ENCODE measurements at regions not wholly inside any gene's neighbourhood (a gene's known extent, or its start where the extent isn't known, plus 50 kb on each side); places are given as distances from the start of the nearest gene placed in this dataset.

DNA sequence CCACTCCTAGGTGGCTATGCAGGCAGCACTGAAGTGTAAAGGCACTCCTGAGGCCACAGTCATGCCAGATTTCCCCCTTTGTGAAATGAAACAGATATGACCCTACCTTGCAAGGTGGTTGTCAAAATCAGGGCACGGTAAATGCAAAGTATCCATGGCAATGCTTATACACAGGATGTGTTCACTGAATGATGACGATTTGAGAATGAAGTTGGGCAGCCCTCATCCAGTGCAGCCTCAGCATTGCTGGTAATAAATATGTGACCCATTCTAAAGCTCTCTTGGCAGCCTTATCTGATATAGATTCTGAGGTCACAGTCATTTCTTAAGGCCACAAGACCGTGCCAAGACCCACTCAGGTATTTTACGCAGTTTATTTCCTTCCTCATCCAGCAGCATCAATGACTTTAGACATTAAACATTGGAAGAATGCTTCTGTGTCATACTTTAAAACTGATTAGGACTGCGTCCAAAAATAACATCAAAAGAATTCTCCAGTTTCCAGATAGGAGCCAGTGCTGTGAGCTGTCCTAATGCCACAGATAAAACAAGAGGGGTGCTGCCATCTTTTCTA lies 125.5 kb upstream of the SERTAD2 start:
- intact Hi-C loops (cut with micrococcal nuclease) (no loop called here), in situ Hi-C loops (cut with MboI; ENCODE audit: low sequenced_read_pairs) (no loop called here), dilution Hi-C loops (cut with HindIII; ENCODE audit: low sequenced_read_pairs, unreplicated experiment) (no loop called here)
- Histone ChIP-seq H3K79me1 (ENCODE audit: low read depth in 1 of 2, low read length in 2 of 2) (no peaks in the 10 kb centered on the region), H2BK5ac (ENCODE audit: low read depth, low read length, poor library complexity, severe bottlenecking) (peak overlapping the region; percentile 44), H3K4me1 (ENCODE audit: control insufficient read depth, insufficient read depth, low read length) (peaks cover 12% of the 10 kb centered on the region), H2AFZ (replicated peaks; ENCODE audit: low read length, poor library complexity) (no peak overlapping the region), H3K27ac (ENCODE audit: insufficient read depth, low read length) (peak overlapping the region; percentile 7; the same call in 1 of the 2 replicates), H3K9ac (ENCODE audit: low read depth, low read length) (no peak overlapping the region), H4K5ac (ENCODE audit: low read depth, low read length) (peak overlapping the region; percentile 58; the same call in 1 of the 2 replicates), H3K9me1 (ENCODE audit: insufficient read depth, low read length) (peaks cover 4% of the 10 kb centered on the region; the same call in 1 of the 2 replicates), H2AK5ac (ENCODE audit: low read depth, low read length) (peak overlapping the region; percentile 41), H4K8ac (ENCODE audit: low read depth in 2 of 2, low read length in 2 of 2) (peak overlapping the region in 1 of 2 experiments; percentile 46; a peak in 2 of 4 replicates), H3K4me3 (ENCODE audit: insufficient read depth, low read depth, low read length) (no peak overlapping the region), H3K27me3 (ENCODE audit: control insufficient read depth, insufficient read depth, low read length) (no peaks in the 10 kb centered on the region), H3K23ac (ENCODE audit: low read depth, low read length) (peak overlapping the region; percentile 6; the same call in 1 of the 2 replicates), H3K4me2 (ENCODE audit: low read depth, low read length) (peak overlapping the region; percentile 11; the same call in 1 of the 2 replicates), H3K14ac (replicated peaks; ENCODE audit: low read depth, low read length) (peak overlapping the region; percentile 46), H3K56ac (ENCODE audit: extremely low read depth, insufficient read depth, low read length) (no peak overlapping the region), H3K4ac (ENCODE audit: low read depth, low read length) (peak overlapping the region; percentile 47), H4K91ac (ENCODE audit: insufficient read depth, low read depth, low read length) (peak overlapping the region; percentile 62), H3K18ac (ENCODE audit: low read depth, low read length) (peak overlapping the region; percentile 84; the same call in 1 of the 2 replicates), H4K20me1 (ENCODE audit: insufficient read depth, low read length) (no peaks in the 10 kb centered on the region), H2BK120ac (ENCODE audit: low read depth, low read length) (peak overlapping the region; percentile 73), H2BK15ac (ENCODE audit: low read depth, low read length) (peak overlapping the region; percentile 16; the same call in 2 of the 3 replicates), H3K36me3 (ENCODE audit: control insufficient read depth, insufficient read depth, low read length) (no peaks in the 10 kb centered on the region), H3K9me3 (ENCODE audit: control insufficient read depth, insufficient read depth, low read length) (peaks cover 2% of the 10 kb centered on the region; the same call in 1 of the 2 replicates), H2AK9ac (replicated peaks; ENCODE audit: low read depth, low read length, poor library complexity) (no peak overlapping the region), H2BK20ac (ENCODE audit: low read depth, low read length) (peak overlapping the region; percentile 63)
- BruUV-seq (replicated peaks) = no TSS peak
- no CpG with 5 or more reads among the region's 5 CpGs for WGBS, 2 experiments (ENCODE audit: extremely low coverage in 2 of 2, insufficient read length in 1 of 2)
- TF ChIP-seq FOS (IDR thresholded peaks at IDR 0.05; ENCODE audit: low read depth, low read length) (no peak), MAFK (IDR thresholded peaks at IDR 0.05; ENCODE audit: low read depth, low read length) (peak; percentile 36), BHLHE40 (IDR thresholded peaks at IDR 0.05; ENCODE audit: low read depth, low read length) (peak; percentile 63), CEBPB (IDR thresholded peaks at IDR 0.05; ENCODE audit: low read depth, low read length) (peak; percentile 2; the same call in 1 of the 2 replicates)
- CTCF ChIA-PET = interaction anchor here (0.7 kb wide), 1 partner anchor 10 kb away, joined by 6 read pairs; no protein-coding TSS in a partner anchor
- peak; percentile 89 for ATAC-seq (ENCODE audit: low read depth)
- DNase-seq = peak; percentile 90
- POLR2A ChIA-PET (ENCODE audit: unreplicated experiment) = interaction anchor here (1.0 kb wide), 1 partner anchor 12 kb away, joined by 3 read pairs; no protein-coding TSS in a partner anchor

Measured in IMR-90 (cell line).